Testis (tissue), 2 donors: ENCODE measurements at regions not wholly inside any gene's neighbourhood (a gene's known extent, or its start where the extent isn't known, plus 50 kb on each side); places are given as distances from the start of the nearest gene placed in this dataset.

Source experiments
- POLR2A ChIP-seq: fragments of 450-650 bp; IDR thresholded peaks from one replicate; pipeline ENCODE4 v1.6.1; 2017; ENCODE audit warnings: antibody characterized with exemption, mild to moderate bottlenecking, moderate library complexity
- TF ChIP-seq, protein P1 (sequence below), 3 experiments: fragments of 450-650 bp in 2 of 3; fragments of 200-600 bp in 1 of 3; sonication (generic) in 1 of 3; IDR thresholded peaks; one replicate each; pipeline ENCODE4 v1.5.1; 2016 to 2019; ENCODE audit warnings: antibody characterized with exemption in 3 of 3, mild to moderate bottlenecking in 2 of 3, moderate library complexity in 1 of 3

GRCh38 chr13:73329355-73329754 lies 270.6 kb downstream of the KLF5 start:
- no peak for TF ChIP-seq POLR2A
- TF ChIP-seq, protein P1, sequence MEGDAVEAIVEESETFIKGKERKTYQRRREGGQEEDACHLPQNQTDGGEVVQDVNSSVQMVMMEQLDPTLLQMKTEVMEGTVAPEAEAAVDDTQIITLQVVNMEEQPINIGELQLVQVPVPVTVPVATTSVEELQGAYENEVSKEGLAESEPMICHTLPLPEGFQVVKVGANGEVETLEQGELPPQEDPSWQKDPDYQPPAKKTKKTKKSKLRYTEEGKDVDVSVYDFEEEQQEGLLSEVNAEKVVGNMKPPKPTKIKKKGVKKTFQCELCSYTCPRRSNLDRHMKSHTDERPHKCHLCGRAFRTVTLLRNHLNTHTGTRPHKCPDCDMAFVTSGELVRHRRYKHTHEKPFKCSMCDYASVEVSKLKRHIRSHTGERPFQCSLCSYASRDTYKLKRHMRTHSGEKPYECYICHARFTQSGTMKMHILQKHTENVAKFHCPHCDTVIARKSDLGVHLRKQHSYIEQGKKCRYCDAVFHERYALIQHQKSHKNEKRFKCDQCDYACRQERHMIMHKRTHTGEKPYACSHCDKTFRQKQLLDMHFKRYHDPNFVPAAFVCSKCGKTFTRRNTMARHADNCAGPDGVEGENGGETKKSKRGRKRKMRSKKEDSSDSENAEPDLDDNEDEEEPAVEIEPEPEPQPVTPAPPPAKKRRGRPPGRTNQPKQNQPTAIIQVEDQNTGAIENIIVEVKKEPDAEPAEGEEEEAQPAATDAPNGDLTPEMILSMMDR (IDR thresholded peaks at IDR 0.05), result no peak
